Caco-2 (cell line): ENCODE measurements at regions not wholly inside any gene's neighbourhood (a gene's known extent, or its start where the extent isn't known, plus 50 kb on each side); places are given as distances from the start of the nearest gene placed in this dataset.
A peak's percentile ranks its signal among the peaks of the same experiment; 100 is the strongest.

Source experiments
- BruUV-seq: library from RNA; stranded (reverse); fragments of 400-500 nt; replicated peaks from 2 replicates; lab custom pipeline; 2021; lab: Mats Ljungman, UMichigan
- CTCF ChIA-PET: fragments of 300-600 bp; sonication (Branson Sonifier 250); formaldehyde crosslinking; loops from one replicate; lab custom pipeline; 2022; ENCODE audit warnings: antibody characterized with exemption; lab: Charles Lee
- POLR2A ChIA-PET: fragments of 300-600 bp; sonication (Branson Sonifier 250); formaldehyde crosslinking; loops from one replicate; lab custom pipeline; 2022; ENCODE audit warnings: antibody characterized with exemption; lab: Charles Lee
- DNase-seq, 2 experiments: peaks; one replicate each; pipeline versions ENCODE4 v3.0.0 to v3.0.0-alpha.2; 2020 to 2022
- H3K27me3 ChIP-seq: replicated peaks from 2 replicates; pipeline ENCODE4 v1.6.0; 2011; ENCODE audit warnings: low read length; ENCODE audit not compliant: control insufficient read depth, insufficient read depth
- H3K36me3 ChIP-seq: 2 replicates; pipeline ENCODE4 v1.5.1; 2011; ENCODE audit warnings: low read length; ENCODE audit not compliant: control insufficient read depth, insufficient read depth
- H3K4me1 ChIP-seq: fragments of 250-450 bp; sonication (Bioruptor Pico); 2 replicates; pipeline ENCODE4 v1.5.1; 2020; ENCODE audit warnings: mild to moderate bottlenecking
- H3K4me3 ChIP-seq: 2 replicates; pipeline ENCODE4 v1.5.1; 2011; ENCODE audit warnings: low read depth, mild to moderate bottlenecking, control low read depth, low read length
- H3K9me3 ChIP-seq: fragments of 250-450 bp; sonication (Bioruptor Pico); 2 replicates; pipeline ENCODE4 v1.5.1; 2020; ENCODE audit warnings: mild to moderate bottlenecking, moderate library complexity
- H3K27ac Mint-ChIP-seq: one replicate; pipeline ENCODE4 v1.8.0; 2022; ENCODE audit warnings: mixed read lengths; ENCODE audit not compliant: unreplicated experiment
- H3K27me3 Mint-ChIP-seq: one replicate; pipeline ENCODE4 v1.8.0; 2022; ENCODE audit warnings: mixed read lengths; ENCODE audit not compliant: insufficient read depth, unreplicated experiment
- H3K36me3 Mint-ChIP-seq: one replicate; pipeline ENCODE4 v1.8.0; 2022; ENCODE audit warnings: mild to moderate bottlenecking, mixed read lengths; ENCODE audit not compliant: insufficient read depth, unreplicated experiment
- H3K4me1 Mint-ChIP-seq: one replicate; pipeline ENCODE4 v1.8.0; 2022; ENCODE audit warnings: low read depth, mixed read lengths; ENCODE audit not compliant: unreplicated experiment
- H3K4me3 Mint-ChIP-seq: one replicate; pipeline ENCODE4 v1.8.0; 2022; ENCODE audit warnings: mild to moderate bottlenecking, moderate library complexity, mixed read lengths; ENCODE audit not compliant: unreplicated experiment
- H3K9me3 Mint-ChIP-seq: one replicate; pipeline ENCODE4 v1.8.0; 2022; ENCODE audit warnings: mixed read lengths; ENCODE audit not compliant: unreplicated experiment
- intact Hi-C: fragments of 100-400 bp; cut with micrococcal nuclease; formaldehyde crosslinking; loops from one replicate; pipeline ENCODE4 v1.10.0; 2022; ENCODE audit not compliant: unreplicated experiment
- TF ChIP-seq, protein P1 (sequence below), 2 experiments: fragments of 200-600 bp in 1 of 2; IDR thresholded peaks; 1 replicate in 1 of 2; 2 replicates in 1 of 2; pipeline versions ENCODE4 v1.5.1 to v1.8.0; 2011 to 2022; ENCODE audit warnings: antibody characterized with exemption in 1 of 2, control low read depth in 1 of 2, inconsistent platforms in 1 of 2, low read depth in 1 of 2, low read length in 1 of 2, mild to moderate bottlenecking in 1 of 2, moderate library complexity in 1 of 2; ENCODE audit not compliant: insufficient read depth in 1 of 2, severe bottlenecking in 1 of 2, unreplicated experiment in 1 of 2

DNA sequence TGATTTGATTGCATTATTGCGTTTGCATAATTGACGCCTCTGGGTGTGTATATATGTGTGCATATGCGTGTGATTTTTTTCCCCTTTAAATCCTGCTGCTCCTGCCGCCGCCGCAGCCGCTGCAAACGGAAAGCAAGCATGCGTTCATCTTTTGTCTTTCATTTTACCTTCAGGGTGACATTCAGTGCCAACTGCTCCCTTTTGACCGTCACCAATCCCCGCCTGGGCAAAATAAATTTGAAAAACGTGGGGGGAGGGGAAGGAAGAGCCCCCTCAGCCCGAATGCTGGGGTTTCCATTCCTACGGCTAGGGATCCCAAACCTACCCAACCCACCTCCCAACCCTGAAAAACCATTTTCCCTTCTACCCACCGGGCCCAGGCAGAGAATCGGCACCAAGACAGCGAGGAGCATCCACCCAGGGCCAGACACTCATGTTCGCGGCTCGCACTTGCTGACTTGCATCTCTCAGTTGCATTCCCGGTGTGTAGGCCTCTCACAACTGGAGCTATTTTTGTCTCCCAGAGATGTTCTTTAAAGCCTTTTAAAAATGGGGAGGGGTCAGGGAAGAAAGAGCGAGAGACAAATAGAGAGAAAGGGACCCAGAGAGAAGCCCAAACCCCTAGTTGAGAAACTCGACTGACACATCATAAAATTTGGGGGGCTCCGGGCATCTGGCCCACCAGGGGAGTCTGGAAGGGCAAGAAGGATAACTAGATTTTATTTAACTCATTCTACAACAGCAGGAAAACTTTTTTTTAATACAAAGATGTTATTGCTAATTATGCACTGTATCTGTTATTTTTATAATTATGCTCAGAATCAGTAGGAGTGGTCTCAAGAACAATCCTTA, 367.1 kb upstream of the ESRRG start:
- CTCF ChIA-PET = no interaction called here
- no peak for DNase-seq
- no peaks in the 10 kb centered on the region for H3K9me3 Mint-ChIP-seq
- no peaks in the 10 kb centered on the region for H3K36me3 Mint-ChIP-seq
- intact Hi-C loops = no loop called here
- no peaks in the 10 kb centered on the region for H3K36me3 ChIP-seq
- H3K4me3 ChIP-seq = no peak overlapping the region
- H3K4me1 ChIP-seq = peaks cover 3% of the 10 kb centered on the region; the same call in 1 of the 2 replicates
- no peaks in the 10 kb centered on the region for H3K27me3 ChIP-seq
- POLR2A ChIA-PET = no interaction called here
- peaks cover 7% of the 10 kb centered on the region for H3K27me3 Mint-ChIP-seq
- no TSS peak for BruUV-seq
- TF ChIP-seq, protein P1, sequence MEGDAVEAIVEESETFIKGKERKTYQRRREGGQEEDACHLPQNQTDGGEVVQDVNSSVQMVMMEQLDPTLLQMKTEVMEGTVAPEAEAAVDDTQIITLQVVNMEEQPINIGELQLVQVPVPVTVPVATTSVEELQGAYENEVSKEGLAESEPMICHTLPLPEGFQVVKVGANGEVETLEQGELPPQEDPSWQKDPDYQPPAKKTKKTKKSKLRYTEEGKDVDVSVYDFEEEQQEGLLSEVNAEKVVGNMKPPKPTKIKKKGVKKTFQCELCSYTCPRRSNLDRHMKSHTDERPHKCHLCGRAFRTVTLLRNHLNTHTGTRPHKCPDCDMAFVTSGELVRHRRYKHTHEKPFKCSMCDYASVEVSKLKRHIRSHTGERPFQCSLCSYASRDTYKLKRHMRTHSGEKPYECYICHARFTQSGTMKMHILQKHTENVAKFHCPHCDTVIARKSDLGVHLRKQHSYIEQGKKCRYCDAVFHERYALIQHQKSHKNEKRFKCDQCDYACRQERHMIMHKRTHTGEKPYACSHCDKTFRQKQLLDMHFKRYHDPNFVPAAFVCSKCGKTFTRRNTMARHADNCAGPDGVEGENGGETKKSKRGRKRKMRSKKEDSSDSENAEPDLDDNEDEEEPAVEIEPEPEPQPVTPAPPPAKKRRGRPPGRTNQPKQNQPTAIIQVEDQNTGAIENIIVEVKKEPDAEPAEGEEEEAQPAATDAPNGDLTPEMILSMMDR (IDR thresholded peaks at IDR 0.05; ENCODE audit: insufficient read depth in 1 of 2, low read depth in 1 of 2, low read length in 1 of 2, severe bottlenecking in 1 of 2, unreplicated experiment in 1 of 2) = no peak
- H3K4me1 Mint-ChIP-seq = peaks cover 9% of the 10 kb centered on the region
- H3K4me3 Mint-ChIP-seq = peak overlapping the region; percentile 34
- H3K27ac Mint-ChIP-seq = no peak overlapping the region
- H3K9me3 ChIP-seq = no peaks in the 10 kb centered on the region

DNA sequence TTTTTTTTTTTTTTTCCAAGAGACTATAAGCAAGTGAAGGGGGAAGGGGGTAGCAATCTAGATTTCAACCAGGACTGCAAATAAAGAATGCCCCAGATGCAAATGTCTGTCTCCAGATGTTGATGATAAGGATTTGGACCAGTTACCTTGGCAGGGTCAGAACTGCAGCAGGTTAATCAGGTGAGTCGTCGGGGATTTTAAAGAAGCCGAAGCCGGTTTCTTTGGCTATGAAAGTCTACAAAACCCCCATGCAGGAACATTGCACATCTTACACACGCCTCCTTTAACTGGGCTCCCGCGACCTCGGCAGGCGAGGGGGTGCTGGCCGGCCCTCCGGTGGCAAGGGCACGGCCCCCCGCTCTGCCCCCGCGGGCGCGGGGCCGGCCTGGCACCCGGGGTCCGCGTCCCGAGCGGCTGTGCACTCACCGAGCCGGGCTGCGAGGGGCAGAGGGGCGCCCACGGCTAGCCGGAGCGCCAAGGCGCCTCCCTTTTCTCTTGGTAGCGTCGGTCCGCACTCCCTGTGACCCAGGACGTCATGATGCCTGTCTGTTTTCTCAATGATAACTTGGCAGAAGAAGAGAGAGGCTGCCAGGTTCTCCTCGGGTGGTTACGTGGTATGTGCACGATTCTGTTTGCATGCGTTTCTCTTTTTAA, 366.3 kb upstream of the ESRRG start:
- Histone ChIP-seq H3K27me3 (no peaks in the 10 kb centered on the region), H3K36me3 (no peaks in the 10 kb centered on the region), H3K9me3 (no peaks in the 10 kb centered on the region), H3K4me3 (peak overlapping the region; percentile 16; the same call in 1 of the 2 replicates), H3K4me1 (peaks cover 3% of the 10 kb centered on the region; the same call in 1 of the 2 replicates)
- Mint-ChIP-seq H3K4me3 (peak overlapping the region; percentile 34), H3K4me1 (peaks cover 9% of the 10 kb centered on the region), H3K9me3 (no peaks in the 10 kb centered on the region), H3K36me3 (no peaks in the 10 kb centered on the region), H3K27ac (no peak overlapping the region), H3K27me3 (peaks cover 7% of the 10 kb centered on the region)
- ChIA-PET CTCF (no interaction called here), POLR2A (no interaction called here)
- TF ChIP-seq, protein P1 (IDR thresholded peaks at IDR 0.05; ENCODE audit: insufficient read depth in 1 of 2, low read depth in 1 of 2, low read length in 1 of 2, severe bottlenecking in 1 of 2, unreplicated experiment in 1 of 2) = no peak
- DNase-seq = peak in 1 of 2 experiments; percentile 2
- intact Hi-C loops = no loop called here
- no TSS peak for BruUV-seq

DNA sequence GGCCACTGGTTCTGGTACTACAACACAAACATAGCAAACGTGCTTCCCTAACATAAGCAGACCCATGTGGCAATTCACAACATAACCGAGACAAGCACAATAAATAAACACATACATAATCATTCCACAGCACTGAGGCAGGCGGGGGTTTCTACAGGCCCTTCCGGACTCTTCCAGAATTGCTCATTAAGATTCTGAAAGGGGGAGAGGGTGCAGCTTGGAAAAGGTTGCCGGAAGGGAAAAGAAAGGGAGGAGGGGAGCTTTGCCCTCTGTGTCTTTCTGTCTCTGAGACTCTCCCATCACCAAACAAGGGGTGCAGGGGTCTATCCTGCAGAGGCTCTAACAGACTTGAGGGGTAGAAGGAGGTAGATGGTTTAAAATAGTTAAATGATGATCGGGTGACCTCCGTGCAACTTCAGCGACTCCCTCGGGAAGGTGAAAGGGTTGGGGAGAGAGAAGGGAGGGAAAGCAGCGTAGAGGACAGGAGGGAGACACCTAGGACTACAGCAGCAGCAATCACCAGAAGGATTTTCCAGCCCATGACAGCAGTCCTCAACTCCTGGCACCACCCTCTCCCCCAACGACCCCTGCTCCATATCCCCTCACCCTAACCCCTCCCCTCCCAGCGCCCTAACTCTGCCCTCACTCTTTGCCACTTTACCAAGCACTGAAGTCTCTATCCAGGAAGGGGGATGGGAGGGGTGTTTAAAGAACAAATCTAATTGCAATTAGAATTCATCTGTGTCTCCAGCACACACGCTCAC, 365.5 kb upstream of the ESRRG start:
- ChIA-PET CTCF (no interaction called here), POLR2A (no interaction called here)
- H3K4me1 ChIP-seq = peaks cover 3% of the 10 kb centered on the region; the same call in 1 of the 2 replicates
- Mint-ChIP-seq H3K9me3 (no peaks in the 10 kb centered on the region), H3K27ac (no peak overlapping the region), H3K27me3 (peaks cover 7% of the 10 kb centered on the region), H3K4me3 (peak overlapping the region; percentile 34), H3K36me3 (no peaks in the 10 kb centered on the region), H3K4me1 (peaks cover 9% of the 10 kb centered on the region)
- TF ChIP-seq, protein P1 (IDR thresholded peaks at IDR 0.05; ENCODE audit: insufficient read depth in 1 of 2, low read depth in 1 of 2, low read length in 1 of 2, severe bottlenecking in 1 of 2, unreplicated experiment in 1 of 2) = no peak
- no peaks in the 10 kb centered on the region for H3K9me3 ChIP-seq
- no peak for DNase-seq
- no peaks in the 10 kb centered on the region for H3K27me3 ChIP-seq
- no peaks in the 10 kb centered on the region for H3K36me3 ChIP-seq
- intact Hi-C loops = no loop called here
- no peak overlapping the region for H3K4me3 ChIP-seq
- BruUV-seq = no TSS peak
